MM.1S (cell line): ENCODE measurements at regions not wholly inside any gene's neighbourhood (a gene's known extent, or its start where the extent isn't known, plus 50 kb on each side); places are given as distances from the start of the nearest gene placed in this dataset.

ENCODE experiments used
- DNase-seq: peaks from one replicate; pipeline ENCODE4 v3.0.0-alpha.2; 2015
- H2AFZ ChIP-seq: fragments of 300-600 bp; sonication (generic); 2 replicates; pipeline ENCODE4 v1.6.0; 2016; ENCODE audit warnings: antibody characterized with exemption, low read length
- H3F3A ChIP-seq: fragments of 300-600 bp; sonication (generic); 2 replicates; pipeline ENCODE4 v1.6.1; 2016; ENCODE audit warnings: mild to moderate bottlenecking, antibody characterized with exemption, low read length, moderate library complexity, mixed read lengths; ENCODE audit not compliant: insufficient read depth
- H3K27ac ChIP-seq: fragments of 300-600 bp; sonication (generic); 2 replicates; pipeline ENCODE4 v1.5.1; 2016; ENCODE audit warnings: mild to moderate bottlenecking, low read length
- H3K27me3 ChIP-seq: fragments of 300-600 bp; sonication (generic); replicated peaks from 2 replicates; pipeline ENCODE4 v1.6.0; 2016; ENCODE audit warnings: low read length; ENCODE audit not compliant: insufficient read depth
- H3K36me3 ChIP-seq: fragments of 300-600 bp; sonication (generic); replicated peaks from 2 replicates; pipeline ENCODE4 v1.6.1; 2016; ENCODE audit warnings: mild to moderate bottlenecking, low read length, mixed read lengths; ENCODE audit not compliant: insufficient read depth
- H3K4me1 ChIP-seq: fragments of 300-600 bp; sonication (generic); 2 replicates; pipeline ENCODE4 v1.6.1; 2016; ENCODE audit warnings: low read length, mixed read lengths
- H3K4me2 ChIP-seq: fragments of 300-600 bp; sonication (generic); 2 replicates; pipeline ENCODE4 v1.6.0; 2016; ENCODE audit warnings: low read depth, low read length
- H3K4me3 ChIP-seq: fragments of 300-600 bp; sonication (generic); 2 replicates; pipeline ENCODE4 v1.5.1; 2016; ENCODE audit warnings: low read length, mixed read lengths
- H3K79me2 ChIP-seq: fragments of 300-600 bp; sonication (generic); 2 replicates; pipeline ENCODE4 v1.6.1; 2016; ENCODE audit warnings: mixed run types, low read length, mixed read lengths
- H3K9ac ChIP-seq: fragments of 300-600 bp; sonication (generic); 2 replicates; pipeline ENCODE4 v1.6.1; 2016; ENCODE audit warnings: low read length, mixed read lengths
- H3K9me2 ChIP-seq: fragments of 300-600 bp; sonication (generic); replicated peaks from 2 replicates; pipeline ENCODE4 v1.6.1; 2016; ENCODE audit warnings: mild to moderate bottlenecking, low read length, mixed read lengths; ENCODE audit not compliant: insufficient read depth
- H3K9me3 ChIP-seq: fragments of 300-600 bp; sonication (generic); replicated peaks from 2 replicates; pipeline ENCODE4 v1.6.1; 2016; ENCODE audit warnings: mild to moderate bottlenecking, low read length, mixed read lengths; ENCODE audit not compliant: insufficient read depth
- H4K20me1 ChIP-seq: fragments of 300-600 bp; sonication (generic); 2 replicates; pipeline ENCODE4 v1.6.1; 2016; ENCODE audit warnings: mild to moderate bottlenecking, low read length, moderate library complexity, mixed read lengths; ENCODE audit not compliant: insufficient read depth
- CTCF ChIP-seq: fragments of 300-600 bp; sonication (generic); IDR thresholded peaks from 2 replicates; pipeline ENCODE4 v1.5.1; 2016; ENCODE audit warnings: antibody characterized with exemption, low read length, mixed read lengths
- EZH2 ChIP-seq: fragments of 300-600 bp; sonication (generic); optimal IDR thresholded peaks from 2 replicates; pipeline ENCODE3; 2017; ENCODE audit warnings: low read depth, mild to moderate bottlenecking, antibody characterized with exemption, low read length, mixed read lengths
- EZH2phosphoT487 ChIP-seq: fragments of 300-600 bp; sonication (generic); IDR thresholded peaks from 2 replicates; pipeline ENCODE4 v1.6.1; 2018; ENCODE audit warnings: antibody characterized with exemption, low read length

- H3K4me1 ChIP-seq = no peaks in the 10 kb centered on the region
Measured at GRCh38 chr6:166687070-166687878, 60.2 kb upstream of the RPS6KA2 start.

GRCh38 chr6:166686317-166686716 is 59.3 kb upstream of the RPS6KA2 start:
- Histone ChIP-seq H3K9me3 (no peaks in the 10 kb centered on the region), H3K27me3 (no peaks in the 10 kb centered on the region), H3K27ac (no peak overlapping the region), H3K4me1 (no peaks in the 10 kb centered on the region), H3K4me2 (no peak overlapping the region), H3K79me2 (no peaks in the 10 kb centered on the region), H3K9ac (no peak overlapping the region), H3F3A (no peaks in the 10 kb centered on the region), H3K36me3 (no peaks in the 10 kb centered on the region), H4K20me1 (no peaks in the 10 kb centered on the region), H2AFZ (no peak overlapping the region), H3K9me2 (no peaks in the 10 kb centered on the region), H3K4me3 (no peak overlapping the region)
- DNase-seq = no peak
- TF ChIP-seq EZH2phosphoT487 (no peak), EZH2 (no peak), CTCF (no peak)

More at GRCh38 chr6:166687070-166687878, 60.2 kb upstream of the RPS6KA2 start:
- no peak overlapping the region for H3K27ac ChIP-seq
- no peak for TF ChIP-seq CTCF
- no peak for TF ChIP-seq EZH2
- no peak for TF ChIP-seq EZH2phosphoT487
- H3F3A ChIP-seq = no peaks in the 10 kb centered on the region
- H4K20me1 ChIP-seq = no peaks in the 10 kb centered on the region
- no peaks in the 10 kb centered on the region for H3K9me2 ChIP-seq
- H3K9me3 ChIP-seq = no peaks in the 10 kb centered on the region
- H3K79me2 ChIP-seq = no peaks in the 10 kb centered on the region
- H3K36me3 ChIP-seq = no peaks in the 10 kb centered on the region
- H2AFZ ChIP-seq = no peak overlapping the region
- no peak overlapping the region for H3K4me2 ChIP-seq
- H3K27me3 ChIP-seq = no peaks in the 10 kb centered on the region
- no peak for DNase-seq
- H3K9ac ChIP-seq = no peak overlapping the region
- no peak overlapping the region for H3K4me3 ChIP-seq

- TF ChIP-seq EZH2phosphoT487 = no peak
- no peak for TF ChIP-seq EZH2
- no peak for TF ChIP-seq CTCF
- Histone ChIP-seq H3K9me3 (no peaks in the 10 kb centered on the region), H3F3A (no peaks in the 10 kb centered on the region), H3K4me2 (no peak overlapping the region), H3K9me2 (no peaks in the 10 kb centered on the region), H3K27ac (no peak overlapping the region), H4K20me1 (no peaks in the 10 kb centered on the region), H3K4me3 (no peak overlapping the region), H3K9ac (no peak overlapping the region), H2AFZ (no peak overlapping the region), H3K27me3 (no peaks in the 10 kb centered on the region), H3K36me3 (no peaks in the 10 kb centered on the region), H3K4me1 (no peaks in the 10 kb centered on the region), H3K79me2 (no peaks in the 10 kb centered on the region)
- no peak for DNase-seq
Measured at GRCh38 chr6:166684866-166685265, 57.8 kb upstream of the RPS6KA2 start.
